HEK293T (cell line): ENCODE measurements at regions not wholly inside any gene's neighbourhood (a gene's known extent, or its start where the extent isn't known, plus 50 kb on each side); places are given as distances from the start of the nearest gene placed in this dataset.

Source experiments
- CTCF ChIA-PET: fragments of 350-600 bp; formaldehyde crosslinking; extraction: SDS; loops from one replicate; lab custom pipeline; 2021; ENCODE audit warnings: antibody characterized with exemption, inconsistent platforms; lab: Yijun Ruan, JAX
- POLR2A ChIA-PET: fragments of 350-600 bp; formaldehyde crosslinking; extraction: SDS; loops from one replicate; lab custom pipeline; 2020; ENCODE audit warnings: antibody characterized with exemption, inconsistent platforms; lab: Yijun Ruan, JAX
- DNase-seq: peaks from one replicate; pipeline ENCODE4 v3.0.0; 2012; ENCODE audit warnings: mixed read lengths; ENCODE audit errors: extremely low spot score
- ARNT ChIP-seq: fragments of 450-650 bp; IDR thresholded peaks from 2 replicates; pipeline ENCODE4 v1.6.1; 2017; ENCODE audit warnings: mild to moderate bottlenecking
- BHLHE40 ChIP-seq: fragments of 450-650 bp; IDR thresholded peaks from 2 replicates; pipeline ENCODE4 v1.6.1; 2016; ENCODE audit warnings: mild to moderate bottlenecking, moderate library complexity, borderline replicate concordance
- CTBP1 ChIP-seq: fragments of 450-650 bp; IDR thresholded peaks from 2 replicates; pipeline ENCODE4 v1.6.1; 2016; ENCODE audit warnings: borderline replicate concordance
- ELF4 ChIP-seq: fragments of 450-650 bp; IDR thresholded peaks from 2 replicates; pipeline ENCODE4 v1.6.1; 2017; ENCODE audit warnings: antibody characterized with exemption
- FOXA1 ChIP-seq: fragments of 450-650 bp; IDR thresholded peaks from 2 replicates; pipeline ENCODE4 v1.6.1; 2016; ENCODE audit warnings: mild to moderate bottlenecking
- FOXK2 ChIP-seq: fragments of 450-650 bp; IDR thresholded peaks from 2 replicates; pipeline ENCODE4 v1.6.1; 2016; ENCODE audit warnings: mild to moderate bottlenecking
- FOXM1 ChIP-seq: fragments of 450-650 bp; IDR thresholded peaks from 2 replicates; pipeline ENCODE4 v1.6.1; 2017; ENCODE audit warnings: mild to moderate bottlenecking, borderline replicate concordance
- HDGF ChIP-seq: fragments of 450-650 bp; IDR thresholded peaks from 2 replicates; pipeline ENCODE4 v1.6.1; 2017; ENCODE audit warnings: antibody characterized with exemption, borderline replicate concordance
- L3MBTL2 ChIP-seq: fragments of 450-650 bp; conservative IDR thresholded peaks from 2 replicates; pipeline ENCODE4 v1.6.1; 2016; ENCODE audit warnings: mild to moderate bottlenecking
- LEF1 ChIP-seq: fragments of 450-650 bp; IDR thresholded peaks from 2 replicates; pipeline ENCODE4 v1.6.1; 2017; ENCODE audit warnings: mild to moderate bottlenecking, borderline replicate concordance
- NFRKB ChIP-seq: fragments of 450-650 bp; IDR thresholded peaks from 2 replicates; pipeline ENCODE4 v1.6.1; 2016; ENCODE audit warnings: mild to moderate bottlenecking, moderate library complexity
- PKNOX1 ChIP-seq: fragments of 450-650 bp; IDR thresholded peaks from 2 replicates; pipeline ENCODE4 v1.6.1; 2016
- SP1 ChIP-seq: fragments of 450-650 bp; IDR thresholded peaks from 2 replicates; pipeline ENCODE4 v1.6.1; 2017
- SUZ12 ChIP-seq: fragments of 450-650 bp; IDR thresholded peaks from 2 replicates; pipeline ENCODE4 v1.6.1; 2016; ENCODE audit warnings: mild to moderate bottlenecking
- TARDBP ChIP-seq: fragments of 450-650 bp; IDR thresholded peaks from 2 replicates; pipeline ENCODE4 v1.6.1; 2016
- ZNF384 ChIP-seq: fragments of 450-650 bp; IDR thresholded peaks from 2 replicates; pipeline ENCODE4 v1.6.1; 2016

- CTCF ChIA-PET: no interaction called here
- TF ChIP-seq ZNF384: no peak
- POLR2A ChIA-PET: no interaction called here
- no peak for DNase-seq
These were observed 597.0 kb downstream of the PCDH18 start for GRCh38 chr4:136935305-136935704.

GRCh38 chr4:136934601-136935000, 597.7 kb downstream of the PCDH18 start:
- no peak for DNase-seq
- ChIA-PET POLR2A (no interaction called here), CTCF (no interaction called here)
- no peak for TF ChIP-seq CTBP1
- no peak for TF ChIP-seq FOXM1
- TF ChIP-seq FOXK2: no peak
- TF ChIP-seq L3MBTL2: no peak
- no peak for TF ChIP-seq LEF1
- no peak for TF ChIP-seq NFRKB
- no peak for TF ChIP-seq TARDBP
- no peak for TF ChIP-seq HDGF
- no peak for TF ChIP-seq SUZ12
- no peak for TF ChIP-seq BHLHE40
- TF ChIP-seq PKNOX1: no peak
- TF ChIP-seq ZNF384: no peak
- TF ChIP-seq FOXA1: no peak
- TF ChIP-seq ARNT: no peak
- no peak for TF ChIP-seq ELF4

- ChIA-PET POLR2A (no interaction called here), CTCF (interaction anchor here (0.5 kb wide), 1 partner anchor 1252 kb away, joined by 3 read pairs; no protein-coding TSS in a partner anchor)
- DNase-seq: no peak
- TF ChIP-seq NFRKB (no peak), FOXM1 (no peak), SUZ12 (no peak), CTBP1 (no peak), ELF4 (no peak), FOXA1 (no peak), BHLHE40 (no peak), PKNOX1 (no peak), ZNF384 (no peak), LEF1 (no peak), ARNT (no peak)
These were observed 600.5 kb downstream of the PCDH18 start for GRCh38 chr4:136931781-136932180.

GRCh38 chr4:136928957-136929411, 603.3 kb downstream of the PCDH18 start:
- CTCF ChIA-PET: interaction anchor here (0.6 to 0.7 kb wide), 2 partner anchors 8 to 21 kb away, joined by 3 to 4 read pairs; no protein-coding TSS in a partner anchor
- TF ChIP-seq SP1 (no peak), SUZ12 (no peak), FOXM1 (no peak), ZNF384 (no peak), NFRKB (no peak), HDGF (no peak), LEF1 (no peak), ARNT (no peak), ELF4 (no peak), PKNOX1 (no peak), BHLHE40 (no peak), TARDBP (no peak), CTBP1 (no peak), L3MBTL2 (no peak)
- no peak for DNase-seq
- POLR2A ChIA-PET: no interaction called here

- no peak for DNase-seq
- no peak for TF ChIP-seq FOXA1
- CTCF ChIA-PET: no interaction called here
- POLR2A ChIA-PET: no interaction called here
These were observed 605.1 kb downstream of the PCDH18 start for GRCh38 chr4:136927172-136927571.

- no peak for DNase-seq
- ChIA-PET POLR2A (no interaction called here), CTCF (no interaction called here)
- no peak for TF ChIP-seq CTBP1
- no peak for TF ChIP-seq ELF4
- TF ChIP-seq PKNOX1: no peak
- no peak for TF ChIP-seq ZNF384
- no peak for TF ChIP-seq SP1
- no peak for TF ChIP-seq L3MBTL2
- no peak for TF ChIP-seq HDGF
- TF ChIP-seq LEF1: no peak
- TF ChIP-seq ARNT: no peak
- no peak for TF ChIP-seq FOXM1
- no peak for TF ChIP-seq TARDBP
- TF ChIP-seq FOXA1: no peak
- TF ChIP-seq BHLHE40: no peak
- TF ChIP-seq FOXK2: no peak
These were observed 607.1 kb downstream of the PCDH18 start for GRCh38 chr4:136925203-136925602.
